ENCODE measurements at regions not wholly inside any gene's neighbourhood (a gene's known extent, or its start where the extent isn't known, plus 50 kb on each side); places are given as distances from the start of the nearest gene placed in this dataset.

DNA sequence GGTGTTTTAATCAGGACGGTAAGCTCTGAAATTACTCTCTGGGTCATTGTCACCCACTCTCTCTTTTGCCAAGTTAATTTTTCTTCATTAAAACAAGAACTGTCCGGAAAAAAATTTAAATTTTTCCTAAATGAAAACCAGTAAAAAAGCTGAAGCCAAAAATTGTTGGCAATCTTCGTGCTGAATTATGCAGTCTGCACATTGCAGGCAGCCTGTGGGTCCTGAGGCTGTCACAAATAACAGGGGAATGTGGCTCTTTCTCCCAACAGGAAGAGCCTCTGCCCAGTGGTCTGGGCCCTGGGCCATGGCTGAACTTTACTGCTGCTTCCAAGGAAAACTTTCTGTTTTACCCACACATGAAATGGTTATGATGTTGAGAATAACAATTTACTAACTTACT is 153.9 kb upstream of the SPAG17 start:
- TF ChIP-seq, protein P1, sequence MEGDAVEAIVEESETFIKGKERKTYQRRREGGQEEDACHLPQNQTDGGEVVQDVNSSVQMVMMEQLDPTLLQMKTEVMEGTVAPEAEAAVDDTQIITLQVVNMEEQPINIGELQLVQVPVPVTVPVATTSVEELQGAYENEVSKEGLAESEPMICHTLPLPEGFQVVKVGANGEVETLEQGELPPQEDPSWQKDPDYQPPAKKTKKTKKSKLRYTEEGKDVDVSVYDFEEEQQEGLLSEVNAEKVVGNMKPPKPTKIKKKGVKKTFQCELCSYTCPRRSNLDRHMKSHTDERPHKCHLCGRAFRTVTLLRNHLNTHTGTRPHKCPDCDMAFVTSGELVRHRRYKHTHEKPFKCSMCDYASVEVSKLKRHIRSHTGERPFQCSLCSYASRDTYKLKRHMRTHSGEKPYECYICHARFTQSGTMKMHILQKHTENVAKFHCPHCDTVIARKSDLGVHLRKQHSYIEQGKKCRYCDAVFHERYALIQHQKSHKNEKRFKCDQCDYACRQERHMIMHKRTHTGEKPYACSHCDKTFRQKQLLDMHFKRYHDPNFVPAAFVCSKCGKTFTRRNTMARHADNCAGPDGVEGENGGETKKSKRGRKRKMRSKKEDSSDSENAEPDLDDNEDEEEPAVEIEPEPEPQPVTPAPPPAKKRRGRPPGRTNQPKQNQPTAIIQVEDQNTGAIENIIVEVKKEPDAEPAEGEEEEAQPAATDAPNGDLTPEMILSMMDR (IDR thresholded peaks at IDR 0.05; ENCODE audit: low read depth, low read length, poor library complexity, severe bottlenecking), result no peak
- no peak for TF ChIP-seq EZH2phosphoT487 (IDR thresholded peaks at IDR 0.05; ENCODE audit: borderline replicate concordance, low read length)
